Right atrium auricular region (tissue), 2 donors: ENCODE measurements at regions not wholly inside any gene's neighbourhood (a gene's known extent, or its start where the extent isn't known, plus 50 kb on each side); places are given as distances from the start of the nearest gene placed in this dataset.

Experiments used
- DNase-seq: peaks from one replicate; pipeline ENCODE4 v3.0.0-alpha.2; 2019; ENCODE audit warnings: low spot score
- H3K27ac ChIP-seq, 2 donors: fragments of 200-600 bp; sonication (generic); 1 replicate in 1 of 2; 2 replicates in 1 of 2; pipeline ENCODE4 v1.5.1; 2016 to 2019
- H3K27me3 ChIP-seq, 2 donors: fragments of 200-600 bp; sonication (generic); one replicate each; pipeline versions ENCODE4 v1.5.1 to v1.6.0; 2017 to 2019
- H3K36me3 ChIP-seq: fragments of 200-600 bp; sonication (generic); one replicate; pipeline ENCODE4 v1.5.1; 2016
- H3K4me1 ChIP-seq, 2 donors: fragments of 200-600 bp; sonication (generic); one replicate each; pipeline versions ENCODE4 v1.5.1 to v1.6.0; 2017 to 2019
- H3K4me3 ChIP-seq, 2 donors: fragments of 200-600 bp; sonication (generic); 1 replicate in 1 of 2; 2 replicates in 1 of 2; pipeline ENCODE4 v1.5.1; 2017 to 2019; ENCODE audit warnings: mild to moderate bottlenecking in 1 of 2, moderate library complexity in 1 of 2
- H3K9me3 ChIP-seq, 2 donors: fragments of 200-600 bp; sonication (generic); one replicate each; pipeline ENCODE4 v1.5.1; 2019
- TF ChIP-seq, protein P1 (sequence below), 2 donors: fragments of 200-600 bp; sonication (generic); IDR thresholded peaks; one replicate each; pipeline ENCODE4 v1.5.1; 2019; ENCODE audit warnings: antibody characterized with exemption in 2 of 2

DNA sequence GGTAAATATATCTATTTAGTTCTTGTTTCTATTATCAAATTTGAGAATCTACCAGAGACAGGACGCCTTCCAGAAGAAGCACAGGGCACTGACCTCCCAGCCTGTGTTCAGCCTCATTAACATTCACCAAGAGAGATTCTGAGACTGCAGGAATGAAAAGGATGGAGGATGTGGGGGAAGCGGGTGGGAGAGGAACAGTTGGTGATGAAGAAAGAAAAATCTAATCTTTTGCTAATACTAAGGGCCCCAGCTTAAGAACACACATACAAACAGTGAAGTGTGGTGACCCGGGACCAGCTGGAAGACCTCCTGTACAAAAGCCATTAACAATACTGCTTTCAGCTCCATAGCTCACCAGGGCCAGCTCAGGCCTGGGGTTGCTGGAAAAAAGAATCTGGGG, 160.5 kb downstream of the NUAK1 start:
- Histone ChIP-seq H3K36me3 (no peaks in the 10 kb centered on the region), H3K4me1 (peaks cover 0 to 13% of the 10 kb centered on the region in 2 donors), H3K4me3 (no peak overlapping the region), H3K27me3 (no peaks in the 10 kb centered on the region), H3K27ac (no peak overlapping the region), H3K9me3 (no peaks in the 10 kb centered on the region)
- DNase-seq, result no peak
- TF ChIP-seq, protein P1, sequence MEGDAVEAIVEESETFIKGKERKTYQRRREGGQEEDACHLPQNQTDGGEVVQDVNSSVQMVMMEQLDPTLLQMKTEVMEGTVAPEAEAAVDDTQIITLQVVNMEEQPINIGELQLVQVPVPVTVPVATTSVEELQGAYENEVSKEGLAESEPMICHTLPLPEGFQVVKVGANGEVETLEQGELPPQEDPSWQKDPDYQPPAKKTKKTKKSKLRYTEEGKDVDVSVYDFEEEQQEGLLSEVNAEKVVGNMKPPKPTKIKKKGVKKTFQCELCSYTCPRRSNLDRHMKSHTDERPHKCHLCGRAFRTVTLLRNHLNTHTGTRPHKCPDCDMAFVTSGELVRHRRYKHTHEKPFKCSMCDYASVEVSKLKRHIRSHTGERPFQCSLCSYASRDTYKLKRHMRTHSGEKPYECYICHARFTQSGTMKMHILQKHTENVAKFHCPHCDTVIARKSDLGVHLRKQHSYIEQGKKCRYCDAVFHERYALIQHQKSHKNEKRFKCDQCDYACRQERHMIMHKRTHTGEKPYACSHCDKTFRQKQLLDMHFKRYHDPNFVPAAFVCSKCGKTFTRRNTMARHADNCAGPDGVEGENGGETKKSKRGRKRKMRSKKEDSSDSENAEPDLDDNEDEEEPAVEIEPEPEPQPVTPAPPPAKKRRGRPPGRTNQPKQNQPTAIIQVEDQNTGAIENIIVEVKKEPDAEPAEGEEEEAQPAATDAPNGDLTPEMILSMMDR (IDR thresholded peaks at IDR 0.05), result no peak

DNA sequence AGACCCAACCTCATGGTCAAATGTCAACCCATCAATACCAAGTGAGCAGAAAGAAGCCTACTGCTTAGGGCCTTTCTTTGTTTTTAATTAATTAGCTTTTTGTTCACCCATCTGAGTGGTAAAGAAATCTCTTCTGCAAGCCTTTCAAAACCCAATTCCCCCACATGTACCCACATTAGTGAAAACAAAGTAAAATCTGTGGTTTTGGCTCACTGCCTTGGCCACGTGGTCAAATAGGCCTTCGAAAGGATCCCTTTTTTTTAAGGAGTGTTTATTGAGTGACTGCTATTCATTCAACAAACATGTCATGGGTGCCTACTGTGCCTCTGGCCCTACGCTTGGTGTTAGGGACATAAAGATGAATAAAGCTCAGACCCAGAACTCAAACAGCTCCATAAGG, 160.1 kb downstream of the NUAK1 start:
- H3K9me3 ChIP-seq, result no peaks in the 10 kb centered on the region

DNA sequence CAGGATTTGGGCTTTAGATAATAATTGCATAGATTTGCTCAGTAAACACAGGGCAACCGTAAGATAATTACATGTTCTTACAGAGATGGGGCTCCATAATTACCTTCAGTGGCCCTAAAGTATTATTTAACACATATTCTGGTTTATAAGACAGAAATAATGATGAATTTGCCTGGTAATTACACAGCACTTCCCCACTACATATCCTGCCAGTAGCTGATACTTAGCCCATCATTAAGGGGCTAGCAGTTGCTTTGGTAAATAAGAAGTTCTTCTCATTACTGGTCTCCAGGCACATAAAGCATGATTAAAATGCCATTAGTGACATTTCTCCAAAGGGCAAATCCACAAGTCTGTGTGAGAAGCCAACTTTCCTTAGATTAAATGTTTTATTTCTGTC, 158.7 kb downstream of the NUAK1 start:
- TF ChIP-seq, protein P1 (IDR thresholded peaks at IDR 0.05), result no peak
- peaks cover 0 to 13% of the 10 kb centered on the region in 2 donors for H3K4me1 ChIP-seq
- no peak overlapping the region for H3K27ac ChIP-seq
- H3K9me3 ChIP-seq, result no peaks in the 10 kb centered on the region
- no peaks in the 10 kb centered on the region for H3K27me3 ChIP-seq
- DNase-seq, result no peak
- H3K4me3 ChIP-seq, result no peak overlapping the region
- no peaks in the 10 kb centered on the region for H3K36me3 ChIP-seq

More for the DNA sequence above, 160.1 kb downstream of the NUAK1 start:
- no peak overlapping the region for H3K27ac ChIP-seq
- H3K27me3 ChIP-seq, result no peaks in the 10 kb centered on the region
- TF ChIP-seq, protein P1 (IDR thresholded peaks at IDR 0.05), result no peak
- no peak for DNase-seq
- H3K4me1 ChIP-seq, result peaks cover 0 to 13% of the 10 kb centered on the region in 2 donors
- H3K4me3 ChIP-seq, result no peak overlapping the region
- H3K36me3 ChIP-seq, result no peaks in the 10 kb centered on the region

DNA sequence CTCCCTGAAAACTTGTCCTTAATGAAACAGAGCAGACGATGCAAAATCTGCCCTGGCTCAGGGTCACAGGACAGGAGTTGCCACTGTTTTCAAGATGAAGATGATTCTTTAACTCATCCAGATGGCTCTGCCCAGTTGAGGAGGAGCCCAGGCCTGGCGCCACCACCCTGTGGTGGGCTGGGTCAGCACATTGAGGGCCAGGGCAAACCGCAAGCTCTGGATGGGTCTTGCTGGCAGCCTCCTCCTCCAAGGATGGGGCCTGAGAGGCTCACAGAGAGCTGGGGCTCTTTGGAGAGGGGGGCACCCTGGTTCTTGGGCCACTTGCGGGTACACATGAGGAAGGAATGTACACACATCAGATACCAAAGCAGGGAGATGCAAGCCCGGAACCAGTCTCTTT, 158.2 kb downstream of the NUAK1 start:
- Histone ChIP-seq H3K27me3 (no peaks in the 10 kb centered on the region), H3K36me3 (no peaks in the 10 kb centered on the region), H3K4me3 (no peak overlapping the region), H3K4me1 (peaks cover 0 to 13% of the 10 kb centered on the region in 2 donors), H3K27ac (no peak overlapping the region), H3K9me3 (no peaks in the 10 kb centered on the region)
- TF ChIP-seq, protein P1 (IDR thresholded peaks at IDR 0.05), result no peak
- no peak for DNase-seq

DNA sequence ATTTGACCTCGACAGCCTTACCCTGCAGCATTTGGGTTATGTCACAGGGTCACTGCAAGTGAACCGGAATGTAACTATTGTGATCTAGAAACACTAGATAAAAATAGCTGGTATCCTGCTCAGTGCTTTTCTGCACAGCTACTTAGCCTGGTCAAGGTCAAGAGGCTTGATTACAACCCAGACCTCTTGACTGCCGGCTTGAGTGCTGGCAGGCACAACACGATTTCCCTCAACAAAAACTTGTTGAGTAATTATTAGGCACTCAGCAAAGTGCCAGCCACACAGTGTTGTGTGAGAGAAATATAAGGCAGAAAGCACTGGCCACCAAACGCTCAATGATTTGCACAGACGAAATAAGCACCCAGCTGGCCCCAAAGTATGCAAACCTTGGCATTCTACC, 156.7 kb downstream of the NUAK1 start:
- Histone ChIP-seq H3K27ac (peak overlapping the region in 1 of 2 donors; percentile 1), H3K36me3 (no peaks in the 10 kb centered on the region), H3K4me3 (no peak overlapping the region), H3K27me3 (no peaks in the 10 kb centered on the region), H3K4me1 (peaks cover 0 to 13% of the 10 kb centered on the region in 2 donors), H3K9me3 (no peaks in the 10 kb centered on the region)
- TF ChIP-seq, protein P1 (IDR thresholded peaks at IDR 0.05), result no peak
- DNase-seq, result no peak

DNA sequence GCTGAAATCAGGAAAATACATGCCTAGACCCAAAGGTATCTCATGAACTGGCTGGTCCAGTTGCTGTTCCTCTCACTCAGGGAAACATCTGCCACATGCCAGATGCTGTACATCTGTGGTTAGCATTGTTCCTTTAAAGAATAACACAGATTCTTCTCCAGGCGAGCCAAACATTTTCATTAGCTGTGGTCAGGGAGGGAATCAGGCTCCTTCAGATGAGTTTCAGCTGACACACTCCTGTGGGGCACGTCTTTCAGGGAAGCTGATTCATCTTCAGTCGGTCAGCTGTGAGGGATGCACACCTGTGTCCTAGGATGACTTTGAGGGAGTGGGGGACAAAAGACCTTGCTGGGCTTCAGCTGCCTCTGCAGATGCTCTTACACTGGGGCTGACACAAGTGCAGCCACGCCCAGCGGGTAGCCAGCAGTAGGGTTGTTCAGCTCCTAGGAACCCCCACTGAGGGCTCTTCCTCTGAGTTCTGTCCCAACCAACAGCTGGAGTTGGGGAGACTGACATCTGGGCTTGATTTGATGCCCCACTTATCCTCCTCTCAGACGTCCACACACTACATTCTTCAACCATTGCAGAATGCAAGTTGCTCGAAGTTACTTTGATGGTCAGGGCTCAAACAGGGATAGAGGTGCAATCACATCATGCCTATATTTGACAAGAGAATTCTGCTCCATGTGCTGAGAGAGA, 155.0 kb downstream of the NUAK1 start:
- H3K27me3 ChIP-seq, result no peaks in the 10 kb centered on the region
- no peak overlapping the region for H3K27ac ChIP-seq
- DNase-seq, result no peak
- no peak overlapping the region for H3K4me3 ChIP-seq
- no peaks in the 10 kb centered on the region for H3K9me3 ChIP-seq
- TF ChIP-seq, protein P1 (IDR thresholded peaks at IDR 0.05), result no peak
- no peaks in the 10 kb centered on the region for H3K36me3 ChIP-seq
- peaks cover 0 to 13% of the 10 kb centered on the region in 2 donors for H3K4me1 ChIP-seq
